ENCODE measurements at regions not wholly inside any gene's neighbourhood (a gene's known extent, or its start where the extent isn't known, plus 50 kb on each side); places are given as distances from the start of the nearest gene placed in this dataset.

DNA sequence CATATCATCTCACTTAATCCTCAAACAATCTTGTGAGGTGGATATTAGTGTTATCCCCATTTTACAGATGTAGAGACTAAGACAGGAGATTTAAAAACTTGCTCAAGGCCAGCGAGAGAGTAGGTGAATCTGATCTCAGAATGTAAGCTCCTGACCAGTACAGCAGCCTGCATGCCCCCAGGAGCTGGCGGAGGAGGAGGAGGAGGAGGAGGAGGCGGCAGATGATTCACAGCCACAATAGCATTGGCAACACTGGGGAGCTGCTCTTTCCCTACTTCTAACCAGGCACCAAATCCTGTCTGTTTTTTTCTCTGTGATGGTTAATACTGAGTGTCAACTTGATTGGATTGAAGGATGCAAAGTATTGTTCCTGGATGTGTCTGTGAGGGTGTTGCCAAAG is 243.2 kb downstream of the ATG4C start:
- TF ChIP-seq POLR2A (IDR thresholded peaks at IDR 0.05) (no peak), CTCF (IDR thresholded peaks at IDR 0.05) (no peak), POLR2AphosphoS5 (IDR thresholded peaks at IDR 0.05) (no peak)
- intact Hi-C loops (cut with DNase I), result no loop called here
- Histone ChIP-seq H3K27ac (no peak overlapping the region), H3K36me3 (no peaks in the 10 kb centered on the region), H3K4me3 (no peak overlapping the region), H3K4me1 (replicated peaks) (no peaks in the 10 kb centered on the region), H3K27me3 (replicated peaks; ENCODE audit: insufficient read depth) (no peaks in the 10 kb centered on the region), H3K9me3 (no peaks in the 10 kb centered on the region)
- no peak for DNase-seq (ENCODE audit: low spot score)
- 74% methylated on average over 3 of the region's 3 CpGs for WGBS

DNA sequence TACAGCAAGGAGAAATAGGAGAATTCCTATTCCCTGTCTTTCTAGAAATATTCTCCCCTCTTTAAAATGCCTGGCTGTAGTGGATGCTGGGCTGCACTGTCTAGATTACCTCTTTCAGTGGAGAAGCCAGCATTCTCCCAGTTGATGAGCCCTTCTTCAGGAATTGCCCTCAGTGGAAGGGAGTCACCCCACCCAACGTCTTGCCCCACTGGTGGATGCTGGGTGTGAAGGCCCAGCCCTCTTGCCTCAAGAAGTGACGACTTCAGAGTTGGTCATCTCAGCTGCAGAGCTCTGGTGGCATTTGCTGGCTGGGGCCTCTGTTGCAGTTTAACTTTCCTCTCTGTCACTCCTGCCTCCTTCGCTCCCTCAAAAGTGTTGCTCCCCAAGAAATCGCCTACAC is 248.2 kb downstream of the ATG4C start:
- no peak overlapping the region for H3K4me3 ChIP-seq
- intact Hi-C loops (cut with DNase I), result no loop called here
- no peak overlapping the region for H3K27ac ChIP-seq
- no peaks in the 10 kb centered on the region for H3K9me3 ChIP-seq
- WGBS, result 97% methylated on average over 4 of the region's 4 CpGs
- no peaks in the 10 kb centered on the region for H3K4me1 ChIP-seq (replicated peaks)
- no peak for DNase-seq (ENCODE audit: low spot score)
- H3K36me3 ChIP-seq, result no peaks in the 10 kb centered on the region
- TF ChIP-seq POLR2A (IDR thresholded peaks at IDR 0.05) (no peak), POLR2AphosphoS5 (IDR thresholded peaks at IDR 0.05) (no peak), CTCF (IDR thresholded peaks at IDR 0.05) (no peak)
- no peaks in the 10 kb centered on the region for H3K27me3 ChIP-seq (replicated peaks; ENCODE audit: insufficient read depth)

DNA sequence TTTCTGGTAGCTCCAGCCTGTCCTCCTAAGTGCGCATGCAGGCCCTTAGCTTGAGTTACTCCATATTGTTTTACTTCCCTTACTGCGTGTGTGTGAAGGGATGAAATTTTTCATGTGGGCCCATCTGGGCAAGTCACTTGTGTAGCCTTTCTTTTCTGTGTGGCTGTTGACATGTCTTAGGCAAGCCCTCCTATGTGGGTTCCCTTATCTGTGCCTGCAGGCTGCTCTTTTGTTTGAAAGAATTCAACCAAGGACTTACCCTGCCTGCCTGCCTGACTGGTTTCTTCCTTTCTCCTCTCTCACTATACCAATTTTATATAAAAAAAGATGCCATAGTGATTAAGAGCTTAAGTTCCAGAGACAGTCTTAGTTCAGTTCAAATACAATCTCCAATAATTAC is 249.3 kb downstream of the ATG4C start:
- no peaks in the 10 kb centered on the region for H3K9me3 ChIP-seq
- H3K36me3 ChIP-seq, result no peaks in the 10 kb centered on the region
- intact Hi-C loops (cut with DNase I), result no loop called here
- no peak overlapping the region for H3K27ac ChIP-seq
- TF ChIP-seq POLR2A (IDR thresholded peaks at IDR 0.05) (no peak), POLR2AphosphoS5 (IDR thresholded peaks at IDR 0.05) (no peak), CTCF (IDR thresholded peaks at IDR 0.05) (no peak)
- no peaks in the 10 kb centered on the region for H3K27me3 ChIP-seq (replicated peaks; ENCODE audit: insufficient read depth)
- no peak for DNase-seq (ENCODE audit: low spot score)
- H3K4me1 ChIP-seq (replicated peaks), result no peaks in the 10 kb centered on the region
- no peak overlapping the region for H3K4me3 ChIP-seq
- 79% methylated on average over 2 of the region's 2 CpGs for WGBS

GRCh38 chr1:63034256-63034655 is 250.3 kb downstream of the ATG4C start:
- H3K27me3 ChIP-seq (replicated peaks; ENCODE audit: insufficient read depth), result no peaks in the 10 kb centered on the region
- no peak for TF ChIP-seq POLR2AphosphoS5 (IDR thresholded peaks at IDR 0.05)
- TF ChIP-seq CTCF (IDR thresholded peaks at IDR 0.05), result no peak
- DNase-seq (ENCODE audit: low spot score), result no peak
- H3K4me3 ChIP-seq, result no peak overlapping the region
- H3K4me1 ChIP-seq (replicated peaks), result no peaks in the 10 kb centered on the region
- no peaks in the 10 kb centered on the region for H3K9me3 ChIP-seq
- no peaks in the 10 kb centered on the region for H3K36me3 ChIP-seq
- H3K27ac ChIP-seq, result no peak overlapping the region
- intact Hi-C loops (cut with DNase I), result no loop called here

- Histone ChIP-seq H3K9me3 (no peaks in the 10 kb centered on the region), H3K4me1 (replicated peaks) (no peaks in the 10 kb centered on the region), H3K27ac (no peak overlapping the region), H3K4me3 (no peak overlapping the region), H3K36me3 (no peaks in the 10 kb centered on the region), H3K27me3 (replicated peaks; ENCODE audit: insufficient read depth) (no peaks in the 10 kb centered on the region)
- WGBS, result 93% methylated on average over 5 of the region's 5 CpGs
- intact Hi-C loops (cut with DNase I), result no loop called here
- TF ChIP-seq CTCF (IDR thresholded peaks at IDR 0.05) (no peak), POLR2AphosphoS5 (IDR thresholded peaks at IDR 0.05) (no peak), POLR2A (IDR thresholded peaks at IDR 0.05) (no peak)
- no peak for DNase-seq (ENCODE audit: low spot score)
Measured at GRCh38 chr1:63038586-63038985, 254.7 kb downstream of the ATG4C start.

Measured in prostate gland (tissue), 2 donors.